ENCODE measurements at regions not wholly inside any gene's neighbourhood (a gene's known extent, or its start where the extent isn't known, plus 50 kb on each side); places are given as distances from the start of the nearest gene placed in this dataset.

- intact Hi-C loops (cut with DNase I; ENCODE audit: low total_unique reads) = no loop called here
- peak overlapping the region; percentile 28 for H3K4me3 ChIP-seq (ENCODE audit: low read depth, poor library complexity, severe bottlenecking)
- peak; percentile 19 to 92 for DNase-seq (ENCODE audit: low spot score in 2 of 2)
- TF ChIP-seq POLR2A (IDR thresholded peaks at IDR 0.05) (no peak), CTCF (IDR thresholded peaks at IDR 0.05) (no peak)
- WGBS, 2 donors = 0 to 1% methylated on average over 25 to 56 of the region's 57 CpGs
Measured at GRCh38 chr19:30227661-30228112, 144.5 kb upstream of the ZNF536 start.

GRCh38 chr19:30228113-30228834, 143.9 kb upstream of the ZNF536 start:
- 1% methylated on average over 56 to 62 of the region's 62 CpGs for WGBS, 2 donors
- TF ChIP-seq CTCF (IDR thresholded peaks at IDR 0.05) = no peak
- TF ChIP-seq POLR2A (IDR thresholded peaks at IDR 0.05) = no peak
- DNase-seq (ENCODE audit: low spot score in 2 of 2) = no peak
- H3K4me3 ChIP-seq (ENCODE audit: low read depth, poor library complexity, severe bottlenecking) = no peak overlapping the region
- intact Hi-C loops (cut with DNase I; ENCODE audit: low total_unique reads) = no loop called here

- no peak for TF ChIP-seq CTCF (IDR thresholded peaks at IDR 0.05)
- no peak for TF ChIP-seq POLR2A (IDR thresholded peaks at IDR 0.05)
- DNase-seq (ENCODE audit: low spot score in 2 of 2) = no peak
- 9 to 14% methylated on average over 18 to 24 of the region's 35 CpGs for WGBS, 2 donors
- no peak overlapping the region for H3K4me3 ChIP-seq (ENCODE audit: low read depth, poor library complexity, severe bottlenecking)
- intact Hi-C loops (cut with DNase I; ENCODE audit: low total_unique reads) = no loop called here
Measured at GRCh38 chr19:30228835-30229524, 143.2 kb upstream of the ZNF536 start.

- no peak for DNase-seq (ENCODE audit: low spot score in 2 of 2)
- intact Hi-C loops (cut with DNase I; ENCODE audit: low total_unique reads) = no loop called here
- 33 to 44% methylated on average over 12 to 14 of the region's 14 CpGs for WGBS, 2 donors
- TF ChIP-seq CTCF (IDR thresholded peaks at IDR 0.05) (no peak), POLR2A (IDR thresholded peaks at IDR 0.05) (no peak)
- no peak overlapping the region for H3K4me3 ChIP-seq (ENCODE audit: low read depth, poor library complexity, severe bottlenecking)
Measured at GRCh38 chr19:30229525-30230174, 142.5 kb upstream of the ZNF536 start.

GRCh38 chr19:30231408-30232318, 140.5 kb upstream of the ZNF536 start:
- TF ChIP-seq POLR2A (IDR thresholded peaks at IDR 0.05) = no peak
- no peak for TF ChIP-seq CTCF (IDR thresholded peaks at IDR 0.05)
- no peak overlapping the region for H3K4me3 ChIP-seq (ENCODE audit: low read depth, poor library complexity, severe bottlenecking)
- no peak for DNase-seq (ENCODE audit: low spot score in 2 of 2)
- 61 to 73% methylated on average over 8 of the region's 8 CpGs for WGBS, 2 donors
- intact Hi-C loops (cut with DNase I; ENCODE audit: low total_unique reads) = no loop called here

Measured in lower leg skin (tissue), 4 donors.